IMR-90 (cell line): ENCODE measurements at regions not wholly inside any gene's neighbourhood (a gene's known extent, or its start where the extent isn't known, plus 50 kb on each side); places are given as distances from the start of the nearest gene placed in this dataset.

ENCODE experiments used
- ATAC-seq: fragments of 200-7000 bp; cut with Tn5 transposase; 2 replicates; pipeline ENCODE4 v1.9.1; 2020; ENCODE audit warnings: low read depth, mild to moderate bottlenecking, moderate library complexity
- BruUV-seq: library from RNA; stranded (reverse); fragments of 400-500 nt; replicated peaks from 2 replicates; lab custom pipeline; 2021; lab: Mats Ljungman, UMichigan
- CTCF ChIA-PET: fragments of 300-600 bp; formaldehyde crosslinking; extraction: SDS; loops from one replicate; lab custom pipeline; 2021; ENCODE audit warnings: antibody characterized with exemption; lab: Yijun Ruan, JAX
- POLR2A ChIA-PET: fragments of 300-600 bp; sonication (Branson Sonifier 250); formaldehyde crosslinking; loops from one replicate; lab custom pipeline; 2022; ENCODE audit warnings: antibody characterized with exemption; ENCODE audit not compliant: unreplicated experiment; lab: Charles Lee
- DNase-seq: peaks from one replicate; pipeline ENCODE4 v3.0.0; 2013
- H2AFZ ChIP-seq: replicated peaks from 2 replicates; pipeline ENCODE3; 2013; ENCODE audit warnings: low read length, mild to moderate bottlenecking; ENCODE audit not compliant: poor library complexity
- H2AK5ac ChIP-seq: 2 replicates; pipeline ENCODE4 v1.6.1; 2013; ENCODE audit warnings: low read depth, low read length, inconsistent platforms
- H2AK9ac ChIP-seq: replicated peaks from 2 replicates; pipeline ENCODE3; 2013; ENCODE audit warnings: mild to moderate bottlenecking, low read depth, low read length, moderate library complexity; ENCODE audit not compliant: poor library complexity
- H2BK120ac ChIP-seq: 2 replicates; pipeline ENCODE4 v1.6.1; 2013; ENCODE audit warnings: low read depth, low read length, inconsistent platforms
- H2BK15ac ChIP-seq: 3 replicates; pipeline ENCODE4 v1.6.1; 2013; ENCODE audit warnings: low read depth, low read length, inconsistent platforms
- H2BK20ac ChIP-seq: 2 replicates; pipeline ENCODE4 v1.6.1; 2013; ENCODE audit warnings: low read depth, mild to moderate bottlenecking, inconsistent platforms, low read length, moderate library complexity
- H2BK5ac ChIP-seq: 2 replicates; pipeline ENCODE4 v1.6.1; 2013; ENCODE audit warnings: mild to moderate bottlenecking, low read depth, low read length, inconsistent platforms; ENCODE audit not compliant: poor library complexity, severe bottlenecking
- H3K14ac ChIP-seq: replicated peaks from 2 replicates; pipeline ENCODE4 v1.6.1; 2013; ENCODE audit warnings: low read depth, low read length, inconsistent platforms
- H3K18ac ChIP-seq: 2 replicates; pipeline ENCODE4 v1.6.1; 2013; ENCODE audit warnings: low read depth, low read length, control low read depth
- H3K23ac ChIP-seq: 2 replicates; pipeline ENCODE4 v1.6.1; 2013; ENCODE audit warnings: low read depth, low read length, inconsistent platforms
- H3K27ac ChIP-seq: 2 replicates; pipeline ENCODE4 v1.5.1; 2013; ENCODE audit warnings: mild to moderate bottlenecking, control low read depth, low read length; ENCODE audit not compliant: insufficient read depth
- H3K27me3 ChIP-seq: 2 replicates; pipeline ENCODE4 v1.6.1; 2013; ENCODE audit warnings: low read length; ENCODE audit not compliant: control insufficient read depth, insufficient read depth
- H3K36me3 ChIP-seq: 2 replicates; pipeline ENCODE4 v1.6.1; 2013; ENCODE audit warnings: low read length, mixed read lengths; ENCODE audit not compliant: control insufficient read depth, insufficient read depth
- H3K4ac ChIP-seq: 2 replicates; pipeline ENCODE4 v1.6.1; 2013; ENCODE audit warnings: low read depth, low read length, inconsistent platforms
- H3K4me1 ChIP-seq: 2 replicates; pipeline ENCODE4 v1.6.1; 2013; ENCODE audit warnings: low read length, mixed read lengths; ENCODE audit not compliant: control insufficient read depth, insufficient read depth
- H3K4me2 ChIP-seq: 2 replicates; pipeline ENCODE4 v1.6.1; 2013; ENCODE audit warnings: low read depth, mild to moderate bottlenecking, control low read depth, low read length, moderate library complexity
- H3K4me3 ChIP-seq: 2 replicates; pipeline ENCODE4 v1.5.1; 2013; ENCODE audit warnings: low read depth, mild to moderate bottlenecking, control low read depth, low read length, moderate library complexity; ENCODE audit not compliant: insufficient read depth
- H3K56ac ChIP-seq: 2 replicates; pipeline ENCODE4 v1.6.1; 2013; ENCODE audit warnings: low read length, inconsistent platforms; ENCODE audit not compliant: insufficient read depth; ENCODE audit errors: extremely low read depth
- H3K79me1 ChIP-seq, 2 experiments: 2 replicates each; pipeline ENCODE4 v1.6.1; 2013; ENCODE audit warnings: low read length in 2 of 2, inconsistent platforms in 1 of 2, low read depth in 1 of 2
- H3K9ac ChIP-seq: 2 replicates; pipeline ENCODE4 v1.6.1; 2013; ENCODE audit warnings: low read depth, low read length, control low read depth
- H3K9me1 ChIP-seq: 2 replicates; pipeline ENCODE4 v1.6.1; 2013; ENCODE audit warnings: low read length, inconsistent platforms; ENCODE audit not compliant: insufficient read depth
- H3K9me3 ChIP-seq: 2 replicates; pipeline ENCODE4 v1.6.1; 2013; ENCODE audit warnings: low read length; ENCODE audit not compliant: control insufficient read depth, insufficient read depth
- H4K20me1 ChIP-seq: 2 replicates; pipeline ENCODE4 v1.6.1; 2013; ENCODE audit warnings: low read length, inconsistent platforms; ENCODE audit not compliant: insufficient read depth
- H4K5ac ChIP-seq: 2 replicates; pipeline ENCODE4 v1.6.1; 2013; ENCODE audit warnings: mild to moderate bottlenecking, low read depth, low read length, control low read depth
- H4K8ac ChIP-seq, 2 experiments: 2 replicates each; pipeline ENCODE4 v1.6.1; 2013; ENCODE audit warnings: low read depth in 2 of 2, low read length in 2 of 2, control low read depth in 1 of 2, inconsistent platforms in 1 of 2
- H4K91ac ChIP-seq: 2 replicates; pipeline ENCODE4 v1.6.1; 2013; ENCODE audit warnings: low read depth, low read length, inconsistent platforms; ENCODE audit not compliant: insufficient read depth
- RFX5 ChIP-seq: IDR thresholded peaks from 2 replicates; pipeline ENCODE4 v1.8.0; 2012; ENCODE audit warnings: low read depth, mild to moderate bottlenecking, low read length, moderate library complexity
- dilution Hi-C: fragments of 300-500 bp; cut with HindIII; formaldehyde crosslinking; loops from one replicate; pipeline ENCODE4 v1.14.3; 2018; ENCODE audit warnings: low sequenced_read_pairs; ENCODE audit not compliant: unreplicated experiment
- in situ Hi-C: fragments of 300-500 bp; cut with MboI; formaldehyde crosslinking; loops from 3 replicates; pipeline ENCODE4 v1.14.3; 2019; ENCODE audit warnings: low sequenced_read_pairs, inconsistent platforms, mixed read lengths
- intact Hi-C: fragments of 100-400 bp; cut with micrococcal nuclease; formaldehyde crosslinking; loops from 2 replicates; pipeline ENCODE4 v1.10.0; 2022

- H3K4me2 ChIP-seq: no peak overlapping the region
- no peak for TF ChIP-seq RFX5
- no peak overlapping the region for H3K18ac ChIP-seq
- H3K4me1 ChIP-seq: 0 out of 2 replicates have a peak, but pooled peaks cover 2% of the 10 kb centered on the region
- H3K14ac ChIP-seq: no peak overlapping the region
- H4K20me1 ChIP-seq: no peaks in the 10 kb centered on the region
- no peak overlapping the region for H2AK5ac ChIP-seq
- no peak overlapping the region for H3K23ac ChIP-seq
- H3K9ac ChIP-seq: no peak overlapping the region
- dilution Hi-C loops: no loop called here
- H2BK15ac ChIP-seq: no peak overlapping the region
- no peaks in the 10 kb centered on the region for H3K36me3 ChIP-seq
- ChIA-PET POLR2A (no interaction called here), CTCF (no interaction called here)
- no peak overlapping the region for H3K4ac ChIP-seq
- H3K27ac ChIP-seq: no peak overlapping the region
- H3K79me1 ChIP-seq: no peaks in the 10 kb centered on the region
- H3K27me3 ChIP-seq: 0 out of 2 replicates have a peak, but pooled peaks cover 2% of the 10 kb centered on the region
- BruUV-seq: no TSS peak
- in situ Hi-C loops: no loop called here
- no peak overlapping the region for H3K4me3 ChIP-seq
- no peak overlapping the region for H2BK120ac ChIP-seq
- H2AK9ac ChIP-seq: no peak overlapping the region
- H3K56ac ChIP-seq: no peak overlapping the region
- intact Hi-C loops: no loop called here
- H2BK20ac ChIP-seq: no peak overlapping the region
- ATAC-seq (no peak), DNase-seq (no peak)
- H4K5ac ChIP-seq: no peak overlapping the region
- no peaks in the 10 kb centered on the region for H3K9me3 ChIP-seq
- H2BK5ac ChIP-seq: no peak overlapping the region
- H3K9me1 ChIP-seq: 0 out of 2 replicates have a peak, but pooled peaks cover 3% of the 10 kb centered on the region
- H4K8ac ChIP-seq: no peak overlapping the region
- H2AFZ ChIP-seq: no peak overlapping the region
- H4K91ac ChIP-seq: no peak overlapping the region
Measured at GRCh38 chr17:14759325-14759724, 458.4 kb downstream of the HS3ST3B1 start.
